Choroid plexus epithelial cell (primary cell): ENCODE measurements at regions not wholly inside any gene's neighbourhood (a gene's known extent, or its start where the extent isn't known, plus 50 kb on each side); places are given as distances from the start of the nearest gene placed in this dataset.
"Not testable (repeated sequence)": the region's sequence is repeated elsewhere in the genome, so short reads cannot be mapped to it uniquely, and the experiment has no call there.

Source experiments
- DNase-seq: peaks from one replicate; pipeline ENCODE4 v3.0.0-alpha.2; 2010; ENCODE audit warnings: low read depth
- H3K4me3 ChIP-seq: 2 replicates; pipeline ENCODE4 v1.5.1; 2011; ENCODE audit warnings: low read depth, mild to moderate bottlenecking, control low read depth, low read length, moderate library complexity
- CTCF ChIP-seq: conservative IDR thresholded peaks from 2 replicates; pipeline ENCODE4 v1.5.1; 2011; ENCODE audit warnings: low read depth, mild to moderate bottlenecking, control low read depth, inconsistent platforms, low read length, moderate library complexity

- DNase-seq = no peak
- no peak for TF ChIP-seq CTCF
- no peak overlapping the region for H3K4me3 ChIP-seq
Observed at GRCh38 chr6:19210849-19211590, 626.1 kb upstream of the ID4 start.

- TF ChIP-seq CTCF = no peak
Observed at GRCh38 chr6:19214231-19214630, 622.9 kb upstream of the ID4 start.

GRCh38 chr6:19219931-19220330 is 617.2 kb upstream of the ID4 start:
- no peak for DNase-seq
- no peak overlapping the region for H3K4me3 ChIP-seq
- no peak for TF ChIP-seq CTCF

More at GRCh38 chr6:19214231-19214630, 622.9 kb upstream of the ID4 start:
- no peak overlapping the region for H3K4me3 ChIP-seq
- no peak for DNase-seq

- DNase-seq = no peak
- no peak for TF ChIP-seq CTCF
- H3K4me3 ChIP-seq = no peak overlapping the region
Observed at GRCh38 chr6:19231878-19232561, 605.1 kb upstream of the ID4 start.

- H3K4me3 ChIP-seq = no peak overlapping the region
- TF ChIP-seq CTCF = no peak
- DNase-seq = no peak
Observed at GRCh38 chr6:19245656-19246055, 591.5 kb upstream of the ID4 start.

- not testable (repeated sequence) for H3K4me3 ChIP-seq, DNase-seq
Observed at GRCh38 chr6:19247181-19247580, 590.0 kb upstream of the ID4 start.

GRCh38 chr6:19256123-19256522 is 581.0 kb upstream of the ID4 start:
- not testable (repeated sequence) for DNase-seq, H3K4me3 ChIP-seq

GRCh38 chr6:19261642-19262041 is 575.5 kb upstream of the ID4 start:
- no peak for DNase-seq
- no peak overlapping the region for H3K4me3 ChIP-seq
- no peak for TF ChIP-seq CTCF
